ENCODE measurements at regions not wholly inside any gene's neighbourhood (a gene's known extent, or its start where the extent isn't known, plus 50 kb on each side); places are given as distances from the start of the nearest gene placed in this dataset.

DNA sequence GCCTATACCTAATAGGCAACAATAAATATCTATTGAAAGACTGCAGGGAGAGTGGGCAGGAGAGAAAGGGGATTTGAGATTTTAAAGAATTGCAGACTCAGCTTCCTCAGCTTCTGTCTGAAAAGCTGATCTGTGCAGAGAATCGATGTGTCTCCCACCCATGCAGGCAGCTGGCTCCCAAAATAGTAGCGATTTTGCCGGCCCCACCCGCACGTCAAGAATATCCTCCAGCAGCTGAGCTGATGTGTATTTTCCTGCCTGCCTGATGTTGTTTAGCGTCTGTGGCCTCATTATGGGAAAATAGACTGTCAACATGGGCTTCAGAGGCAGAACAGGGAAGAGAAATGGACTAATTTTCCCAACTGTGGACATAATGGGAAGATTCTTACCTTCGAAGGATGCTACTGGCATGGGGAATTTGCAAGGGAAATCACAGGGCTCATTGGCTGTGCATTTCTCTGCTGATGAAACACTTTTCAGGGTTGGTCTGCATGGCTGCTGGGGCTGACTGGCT lies 699.8 kb downstream of the PTPRU start:
- H3K9me3 ChIP-seq (ENCODE audit: control insufficient read depth, low read depth, low read length) = no peaks in the 10 kb centered on the region
- no peak overlapping the region for H3K27ac ChIP-seq (ENCODE audit: control insufficient read depth, insufficient read depth, low read length)
- H3K79me2 ChIP-seq (ENCODE audit: control insufficient read depth, insufficient read depth, low read length) = no peaks in the 10 kb centered on the region
- no peaks in the 10 kb centered on the region for H4K20me1 ChIP-seq (ENCODE audit: control insufficient read depth, extremely low read depth, insufficient read depth, low read length)
- dilution Hi-C loops (cut with MboI; ENCODE audit: extremely low pct_ligation_motif_present, low sequenced_read_pairs) = no loop called here
- H2AFZ ChIP-seq (ENCODE audit: control insufficient read depth, low read length) = no peak overlapping the region
- H3K27me3 ChIP-seq (ENCODE audit: control insufficient read depth, extremely low read depth, insufficient read depth, low read length) = peaks cover 19% of the 10 kb centered on the region
- H3K9ac ChIP-seq (ENCODE audit: control insufficient read depth, extremely low read depth, insufficient read depth, low read length) = no peak overlapping the region
- H3K9me1 ChIP-seq (ENCODE audit: control insufficient read depth, extremely low read depth, insufficient read depth, low read length) = no peaks in the 10 kb centered on the region
- H3K4me1 ChIP-seq (ENCODE audit: control insufficient read depth, extremely low read depth, insufficient read depth, low read length) = no peaks in the 10 kb centered on the region
- H3K4me2 ChIP-seq (ENCODE audit: control insufficient read depth, extremely low read depth, insufficient read depth, low read depth, low read length) = no peak overlapping the region
- TF ChIP-seq, protein P1, sequence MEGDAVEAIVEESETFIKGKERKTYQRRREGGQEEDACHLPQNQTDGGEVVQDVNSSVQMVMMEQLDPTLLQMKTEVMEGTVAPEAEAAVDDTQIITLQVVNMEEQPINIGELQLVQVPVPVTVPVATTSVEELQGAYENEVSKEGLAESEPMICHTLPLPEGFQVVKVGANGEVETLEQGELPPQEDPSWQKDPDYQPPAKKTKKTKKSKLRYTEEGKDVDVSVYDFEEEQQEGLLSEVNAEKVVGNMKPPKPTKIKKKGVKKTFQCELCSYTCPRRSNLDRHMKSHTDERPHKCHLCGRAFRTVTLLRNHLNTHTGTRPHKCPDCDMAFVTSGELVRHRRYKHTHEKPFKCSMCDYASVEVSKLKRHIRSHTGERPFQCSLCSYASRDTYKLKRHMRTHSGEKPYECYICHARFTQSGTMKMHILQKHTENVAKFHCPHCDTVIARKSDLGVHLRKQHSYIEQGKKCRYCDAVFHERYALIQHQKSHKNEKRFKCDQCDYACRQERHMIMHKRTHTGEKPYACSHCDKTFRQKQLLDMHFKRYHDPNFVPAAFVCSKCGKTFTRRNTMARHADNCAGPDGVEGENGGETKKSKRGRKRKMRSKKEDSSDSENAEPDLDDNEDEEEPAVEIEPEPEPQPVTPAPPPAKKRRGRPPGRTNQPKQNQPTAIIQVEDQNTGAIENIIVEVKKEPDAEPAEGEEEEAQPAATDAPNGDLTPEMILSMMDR (optimal IDR thresholded peaks at IDR 0.05 in 1 of 3, IDR thresholded peaks at IDR 0.05 in 1 of 3, conservative IDR thresholded peaks at IDR 0.05 in 1 of 3; ENCODE audit: extremely low read depth in 1 of 3, insufficient read depth in 2 of 3, low read length in 3 of 3) = no peak
- no peak for TF ChIP-seq EZH2 (IDR thresholded peaks at IDR 0.05; ENCODE audit: low read length)
- no peaks in the 10 kb centered on the region for H3K36me3 ChIP-seq (ENCODE audit: control insufficient read depth in 2 of 2, extremely low read depth in 1 of 2, insufficient read depth in 2 of 2, low read length in 2 of 2)
- FAIRE-seq (no peak), DNase-seq (ENCODE audit: low read depth, low spot score) (no peak)
- H3K4me3 ChIP-seq (ENCODE audit: control insufficient read depth in 2 of 3, extremely low read depth in 1 of 3, insufficient read depth in 2 of 3, low read depth in 1 of 3, low read length in 3 of 3) = no peak overlapping the region

DNA sequence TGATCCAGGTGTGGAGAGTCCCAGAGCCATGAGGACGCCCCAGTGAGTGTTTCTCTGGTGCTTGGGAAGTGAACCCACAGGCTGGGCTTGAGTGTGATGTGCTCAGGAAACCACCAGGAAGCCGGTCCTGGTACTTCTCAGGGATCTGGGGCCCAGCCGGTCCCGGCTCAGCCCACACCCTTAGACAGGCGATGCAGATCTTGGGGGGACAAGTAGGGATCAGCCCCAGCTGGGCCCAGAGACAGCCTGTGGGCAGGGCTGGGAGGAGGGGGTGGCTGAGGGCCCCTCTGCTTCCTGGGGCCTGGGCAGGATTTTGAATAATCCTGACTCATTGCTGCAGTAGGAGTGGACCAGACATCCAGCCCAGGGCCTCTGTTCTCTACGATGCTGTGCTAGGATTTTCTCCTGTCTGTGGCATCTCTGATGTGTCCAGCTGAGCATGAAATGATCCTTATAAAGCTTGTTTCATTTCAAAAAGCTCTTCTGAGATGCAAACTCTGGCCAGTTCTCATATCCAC lies 698.0 kb downstream of the PTPRU start:
- no peaks in the 10 kb centered on the region for H4K20me1 ChIP-seq (ENCODE audit: control insufficient read depth, extremely low read depth, insufficient read depth, low read length)
- no peaks in the 10 kb centered on the region for H3K9me1 ChIP-seq (ENCODE audit: control insufficient read depth, extremely low read depth, insufficient read depth, low read length)
- peaks cover 30% of the 10 kb centered on the region for H3K27me3 ChIP-seq (ENCODE audit: control insufficient read depth, extremely low read depth, insufficient read depth, low read length)
- no peaks in the 10 kb centered on the region for H3K4me1 ChIP-seq (ENCODE audit: control insufficient read depth, extremely low read depth, insufficient read depth, low read length)
- no peak overlapping the region for H3K4me3 ChIP-seq (ENCODE audit: control insufficient read depth in 2 of 3, extremely low read depth in 1 of 3, insufficient read depth in 2 of 3, low read depth in 1 of 3, low read length in 3 of 3)
- no peak overlapping the region for H3K9ac ChIP-seq (ENCODE audit: control insufficient read depth, extremely low read depth, insufficient read depth, low read length)
- H2AFZ ChIP-seq (ENCODE audit: control insufficient read depth, low read length) = no peak overlapping the region
- no peak for DNase-seq (ENCODE audit: low read depth, low spot score)
- H3K9me3 ChIP-seq (ENCODE audit: control insufficient read depth, low read depth, low read length) = no peaks in the 10 kb centered on the region
- H3K79me2 ChIP-seq (ENCODE audit: control insufficient read depth, insufficient read depth, low read length) = no peaks in the 10 kb centered on the region
- no peak for FAIRE-seq
- TF ChIP-seq EZH2 (IDR thresholded peaks at IDR 0.05; ENCODE audit: low read length) = no peak
- TF ChIP-seq, protein P1 (optimal IDR thresholded peaks at IDR 0.05 in 1 of 3, IDR thresholded peaks at IDR 0.05 in 1 of 3, conservative IDR thresholded peaks at IDR 0.05 in 1 of 3; ENCODE audit: extremely low read depth in 1 of 3, insufficient read depth in 2 of 3, low read length in 3 of 3) = no peak
- H3K36me3 ChIP-seq (ENCODE audit: control insufficient read depth in 2 of 2, extremely low read depth in 1 of 2, insufficient read depth in 2 of 2, low read length in 2 of 2) = no peaks in the 10 kb centered on the region
- H3K4me2 ChIP-seq (ENCODE audit: control insufficient read depth, extremely low read depth, insufficient read depth, low read depth, low read length) = no peak overlapping the region
- dilution Hi-C loops (cut with MboI; ENCODE audit: extremely low pct_ligation_motif_present, low sequenced_read_pairs) = no loop called here
- H3K27ac ChIP-seq (ENCODE audit: control insufficient read depth, insufficient read depth, low read length) = no peak overlapping the region

Measured in keratinocyte (primary cell).